IMR-90 (cell line): ENCODE measurements at regions not wholly inside any gene's neighbourhood (a gene's known extent, or its start where the extent isn't known, plus 50 kb on each side); places are given as distances from the start of the nearest gene placed in this dataset.

Experiments
- ATAC-seq: fragments of 200-7000 bp; cut with Tn5 transposase; 2 replicates; pipeline ENCODE4 v1.9.1; 2020; ENCODE audit warnings: low read depth, mild to moderate bottlenecking, moderate library complexity
- BruUV-seq: library from RNA; stranded (reverse); fragments of 400-500 nt; replicated peaks from 2 replicates; lab custom pipeline; 2021; lab: Mats Ljungman, UMichigan
- CTCF ChIA-PET: fragments of 300-600 bp; formaldehyde crosslinking; extraction: SDS; loops from one replicate; lab custom pipeline; 2021; ENCODE audit warnings: antibody characterized with exemption; lab: Yijun Ruan, JAX
- POLR2A ChIA-PET: fragments of 300-600 bp; sonication (Branson Sonifier 250); formaldehyde crosslinking; loops from one replicate; lab custom pipeline; 2022; ENCODE audit warnings: antibody characterized with exemption; ENCODE audit not compliant: unreplicated experiment; lab: Charles Lee
- DNase-seq: peaks from one replicate; pipeline ENCODE4 v3.0.0; 2013
- H2AFZ ChIP-seq: replicated peaks from 2 replicates; pipeline ENCODE3; 2013; ENCODE audit warnings: low read length, mild to moderate bottlenecking; ENCODE audit not compliant: poor library complexity
- H2AK5ac ChIP-seq: 2 replicates; pipeline ENCODE4 v1.6.1; 2013; ENCODE audit warnings: low read depth, low read length, inconsistent platforms
- H2AK9ac ChIP-seq: replicated peaks from 2 replicates; pipeline ENCODE3; 2013; ENCODE audit warnings: mild to moderate bottlenecking, low read depth, low read length, moderate library complexity; ENCODE audit not compliant: poor library complexity
- H2BK120ac ChIP-seq: 2 replicates; pipeline ENCODE4 v1.6.1; 2013; ENCODE audit warnings: low read depth, low read length, inconsistent platforms
- H2BK15ac ChIP-seq: 3 replicates; pipeline ENCODE4 v1.6.1; 2013; ENCODE audit warnings: low read depth, low read length, inconsistent platforms
- H2BK20ac ChIP-seq: 2 replicates; pipeline ENCODE4 v1.6.1; 2013; ENCODE audit warnings: low read depth, mild to moderate bottlenecking, inconsistent platforms, low read length, moderate library complexity
- H2BK5ac ChIP-seq: 2 replicates; pipeline ENCODE4 v1.6.1; 2013; ENCODE audit warnings: mild to moderate bottlenecking, low read depth, low read length, inconsistent platforms; ENCODE audit not compliant: poor library complexity, severe bottlenecking
- H3K14ac ChIP-seq: replicated peaks from 2 replicates; pipeline ENCODE4 v1.6.1; 2013; ENCODE audit warnings: low read depth, low read length, inconsistent platforms
- H3K18ac ChIP-seq: 2 replicates; pipeline ENCODE4 v1.6.1; 2013; ENCODE audit warnings: low read depth, low read length, control low read depth
- H3K23ac ChIP-seq: 2 replicates; pipeline ENCODE4 v1.6.1; 2013; ENCODE audit warnings: low read depth, low read length, inconsistent platforms
- H3K27ac ChIP-seq: 2 replicates; pipeline ENCODE4 v1.5.1; 2013; ENCODE audit warnings: mild to moderate bottlenecking, control low read depth, low read length; ENCODE audit not compliant: insufficient read depth
- H3K27me3 ChIP-seq: 2 replicates; pipeline ENCODE4 v1.6.1; 2013; ENCODE audit warnings: low read length; ENCODE audit not compliant: control insufficient read depth, insufficient read depth
- H3K36me3 ChIP-seq: 2 replicates; pipeline ENCODE4 v1.6.1; 2013; ENCODE audit warnings: low read length, mixed read lengths; ENCODE audit not compliant: control insufficient read depth, insufficient read depth
- H3K4ac ChIP-seq: 2 replicates; pipeline ENCODE4 v1.6.1; 2013; ENCODE audit warnings: low read depth, low read length, inconsistent platforms
- H3K4me1 ChIP-seq: 2 replicates; pipeline ENCODE4 v1.6.1; 2013; ENCODE audit warnings: low read length, mixed read lengths; ENCODE audit not compliant: control insufficient read depth, insufficient read depth
- H3K4me2 ChIP-seq: 2 replicates; pipeline ENCODE4 v1.6.1; 2013; ENCODE audit warnings: low read depth, mild to moderate bottlenecking, control low read depth, low read length, moderate library complexity
- H3K4me3 ChIP-seq: 2 replicates; pipeline ENCODE4 v1.5.1; 2013; ENCODE audit warnings: low read depth, mild to moderate bottlenecking, control low read depth, low read length, moderate library complexity; ENCODE audit not compliant: insufficient read depth
- H3K56ac ChIP-seq: 2 replicates; pipeline ENCODE4 v1.6.1; 2013; ENCODE audit warnings: low read length, inconsistent platforms; ENCODE audit not compliant: insufficient read depth; ENCODE audit errors: extremely low read depth
- H3K79me1 ChIP-seq, 2 experiments: 2 replicates each; pipeline ENCODE4 v1.6.1; 2013; ENCODE audit warnings: low read length in 2 of 2, inconsistent platforms in 1 of 2, low read depth in 1 of 2
- H3K9ac ChIP-seq: 2 replicates; pipeline ENCODE4 v1.6.1; 2013; ENCODE audit warnings: low read depth, low read length, control low read depth
- H3K9me1 ChIP-seq: 2 replicates; pipeline ENCODE4 v1.6.1; 2013; ENCODE audit warnings: low read length, inconsistent platforms; ENCODE audit not compliant: insufficient read depth
- H3K9me3 ChIP-seq: 2 replicates; pipeline ENCODE4 v1.6.1; 2013; ENCODE audit warnings: low read length; ENCODE audit not compliant: control insufficient read depth, insufficient read depth
- H4K20me1 ChIP-seq: 2 replicates; pipeline ENCODE4 v1.6.1; 2013; ENCODE audit warnings: low read length, inconsistent platforms; ENCODE audit not compliant: insufficient read depth
- H4K5ac ChIP-seq: 2 replicates; pipeline ENCODE4 v1.6.1; 2013; ENCODE audit warnings: mild to moderate bottlenecking, low read depth, low read length, control low read depth
- H4K8ac ChIP-seq, 2 experiments: 2 replicates each; pipeline ENCODE4 v1.6.1; 2013; ENCODE audit warnings: low read depth in 2 of 2, low read length in 2 of 2, control low read depth in 1 of 2, inconsistent platforms in 1 of 2
- H4K91ac ChIP-seq: 2 replicates; pipeline ENCODE4 v1.6.1; 2013; ENCODE audit warnings: low read depth, low read length, inconsistent platforms; ENCODE audit not compliant: insufficient read depth
- BHLHE40 ChIP-seq: fragments of 150-350 bp; IDR thresholded peaks from 2 replicates; pipeline ENCODE4 v1.6.1; 2016; ENCODE audit warnings: mild to moderate bottlenecking, low read depth, low read length
- RAD21 ChIP-seq: IDR thresholded peaks from 2 replicates; pipeline ENCODE4 v1.6.1; 2012; ENCODE audit warnings: low read length, improper control_type of control experiment
- WGBS, 2 experiments: methylation state at CpG; one replicate each; pipeline versions ENCODE4 v1.1.5 to v1.1.7; 2013; ENCODE audit warnings: missing lambda C conversion rate in 2 of 2; ENCODE audit not compliant: insufficient read length in 1 of 2; ENCODE audit errors: extremely low coverage in 2 of 2; 5-methylcytosine and 5-hydroxymethylcytosine counted together
- dilution Hi-C: fragments of 300-500 bp; cut with HindIII; formaldehyde crosslinking; loops from one replicate; pipeline ENCODE4 v1.14.3; 2018; ENCODE audit warnings: low sequenced_read_pairs; ENCODE audit not compliant: unreplicated experiment
- in situ Hi-C: fragments of 300-500 bp; cut with MboI; formaldehyde crosslinking; loops from 3 replicates; pipeline ENCODE4 v1.14.3; 2019; ENCODE audit warnings: low sequenced_read_pairs, inconsistent platforms, mixed read lengths
- intact Hi-C: fragments of 100-400 bp; cut with micrococcal nuclease; formaldehyde crosslinking; loops from 2 replicates; pipeline ENCODE4 v1.10.0; 2022
- TF ChIP-seq, protein P1 (sequence below): conservative IDR thresholded peaks from 2 replicates; pipeline ENCODE4 v1.5.1; 2012; ENCODE audit warnings: mild to moderate bottlenecking, low read depth, low read length, improper control_type of control experiment

DNA sequence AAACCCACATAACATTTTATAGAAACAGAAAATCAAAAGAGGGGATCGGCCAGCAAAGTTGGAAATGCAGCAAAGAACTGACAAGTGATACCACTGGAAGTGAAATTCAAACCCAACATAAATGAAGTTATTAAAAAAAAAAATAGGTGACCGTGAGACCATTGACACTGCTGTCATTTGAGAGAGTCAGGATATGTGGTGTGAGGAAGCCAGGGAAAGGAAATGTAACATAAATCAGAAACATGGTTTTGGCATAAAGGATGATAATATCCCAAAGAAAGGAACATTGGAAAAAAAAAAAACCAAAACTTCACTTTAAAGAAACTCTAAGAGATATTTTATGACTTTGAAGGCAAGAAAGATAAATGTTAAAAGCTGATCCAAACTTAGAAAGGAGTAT is 312.4 kb upstream of the PIK3R1 start:
- Histone ChIP-seq H4K5ac (no peak overlapping the region), H3K79me1 (no peaks in the 10 kb centered on the region), H2AK5ac (no peak overlapping the region), H4K20me1 (no peaks in the 10 kb centered on the region), H4K8ac (no peak overlapping the region), H2BK20ac (no peak overlapping the region), H2BK5ac (no peak overlapping the region), H3K56ac (no peak overlapping the region), H3K23ac (no peak overlapping the region), H3K18ac (no peak overlapping the region), H3K14ac (no peak overlapping the region), H3K9me3 (no peaks in the 10 kb centered on the region), H4K91ac (no peak overlapping the region), H3K9ac (no peak overlapping the region), H2BK15ac (no peak overlapping the region), H3K36me3 (no peaks in the 10 kb centered on the region), H3K4me3 (no peak overlapping the region), H2AFZ (no peak overlapping the region), H3K4ac (no peak overlapping the region), H2BK120ac (no peak overlapping the region), H3K4me1 (no peaks in the 10 kb centered on the region), H3K4me2 (no peak overlapping the region), H3K27me3 (no peaks in the 10 kb centered on the region), H3K27ac (no peak overlapping the region), H3K9me1 (no peaks in the 10 kb centered on the region), H2AK9ac (no peak overlapping the region)
- ChIA-PET CTCF (no interaction called here), POLR2A (no interaction called here)
- intact Hi-C loops, result no loop called here
- DNase-seq (no peak), ATAC-seq (no peak)
- no CpG with 5 or more reads among the region's 2 CpGs for WGBS, 2 experiments
- BruUV-seq, result no TSS peak
- in situ Hi-C loops, result no loop called here
- dilution Hi-C loops, result no loop called here
- TF ChIP-seq, protein P1, sequence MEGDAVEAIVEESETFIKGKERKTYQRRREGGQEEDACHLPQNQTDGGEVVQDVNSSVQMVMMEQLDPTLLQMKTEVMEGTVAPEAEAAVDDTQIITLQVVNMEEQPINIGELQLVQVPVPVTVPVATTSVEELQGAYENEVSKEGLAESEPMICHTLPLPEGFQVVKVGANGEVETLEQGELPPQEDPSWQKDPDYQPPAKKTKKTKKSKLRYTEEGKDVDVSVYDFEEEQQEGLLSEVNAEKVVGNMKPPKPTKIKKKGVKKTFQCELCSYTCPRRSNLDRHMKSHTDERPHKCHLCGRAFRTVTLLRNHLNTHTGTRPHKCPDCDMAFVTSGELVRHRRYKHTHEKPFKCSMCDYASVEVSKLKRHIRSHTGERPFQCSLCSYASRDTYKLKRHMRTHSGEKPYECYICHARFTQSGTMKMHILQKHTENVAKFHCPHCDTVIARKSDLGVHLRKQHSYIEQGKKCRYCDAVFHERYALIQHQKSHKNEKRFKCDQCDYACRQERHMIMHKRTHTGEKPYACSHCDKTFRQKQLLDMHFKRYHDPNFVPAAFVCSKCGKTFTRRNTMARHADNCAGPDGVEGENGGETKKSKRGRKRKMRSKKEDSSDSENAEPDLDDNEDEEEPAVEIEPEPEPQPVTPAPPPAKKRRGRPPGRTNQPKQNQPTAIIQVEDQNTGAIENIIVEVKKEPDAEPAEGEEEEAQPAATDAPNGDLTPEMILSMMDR, result no peak
- no peak for TF ChIP-seq RAD21
- TF ChIP-seq BHLHE40, result no peak
